GM08714 (cell line): ENCODE measurements at regions not wholly inside any gene's neighbourhood (a gene's known extent, or its start where the extent isn't known, plus 50 kb on each side); places are given as distances from the start of the nearest gene placed in this dataset.

Experiments
- H3K4me3 ChIP-seq: fragments of 200-500 bp; sonication (Bioruptor generic); 2 replicates; pipeline ENCODE4 v1.5.1; 2014; ENCODE audit warnings: mild to moderate bottlenecking, low read length, inconsistent platforms
- ZNF274 ChIP-seq: IDR thresholded peaks from 2 replicates; pipeline ENCODE4 v1.6.1; 2012; ENCODE audit warnings: mild to moderate bottlenecking, low read depth, low read length

GRCh38 chr6:145309842-145310535 lies 425.3 kb downstream of the EPM2A start:
- no peak for TF ChIP-seq ZNF274
- no peak overlapping the region for H3K4me3 ChIP-seq

DNA sequence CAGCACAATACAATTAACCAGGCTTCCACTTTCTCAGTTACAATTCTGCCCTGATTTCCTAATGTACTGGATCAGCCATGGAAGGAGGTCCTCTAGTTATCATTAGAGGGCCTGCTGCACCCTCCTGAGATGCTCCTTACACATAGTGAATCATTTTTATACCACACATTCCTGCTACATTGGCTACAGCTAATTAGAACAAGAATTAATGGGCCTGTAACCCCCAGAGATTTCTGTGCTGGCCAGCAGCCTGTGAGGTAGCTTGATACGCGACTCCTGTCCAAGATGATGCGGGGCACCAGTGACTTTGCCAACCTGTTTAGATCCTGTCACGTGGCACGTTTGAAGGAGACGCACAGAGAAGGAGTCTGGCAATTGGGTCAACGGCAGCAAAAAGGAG lies 422.8 kb downstream of the EPM2A start:
- TF ChIP-seq ZNF274 = no peak
- no peak overlapping the region for H3K4me3 ChIP-seq

DNA sequence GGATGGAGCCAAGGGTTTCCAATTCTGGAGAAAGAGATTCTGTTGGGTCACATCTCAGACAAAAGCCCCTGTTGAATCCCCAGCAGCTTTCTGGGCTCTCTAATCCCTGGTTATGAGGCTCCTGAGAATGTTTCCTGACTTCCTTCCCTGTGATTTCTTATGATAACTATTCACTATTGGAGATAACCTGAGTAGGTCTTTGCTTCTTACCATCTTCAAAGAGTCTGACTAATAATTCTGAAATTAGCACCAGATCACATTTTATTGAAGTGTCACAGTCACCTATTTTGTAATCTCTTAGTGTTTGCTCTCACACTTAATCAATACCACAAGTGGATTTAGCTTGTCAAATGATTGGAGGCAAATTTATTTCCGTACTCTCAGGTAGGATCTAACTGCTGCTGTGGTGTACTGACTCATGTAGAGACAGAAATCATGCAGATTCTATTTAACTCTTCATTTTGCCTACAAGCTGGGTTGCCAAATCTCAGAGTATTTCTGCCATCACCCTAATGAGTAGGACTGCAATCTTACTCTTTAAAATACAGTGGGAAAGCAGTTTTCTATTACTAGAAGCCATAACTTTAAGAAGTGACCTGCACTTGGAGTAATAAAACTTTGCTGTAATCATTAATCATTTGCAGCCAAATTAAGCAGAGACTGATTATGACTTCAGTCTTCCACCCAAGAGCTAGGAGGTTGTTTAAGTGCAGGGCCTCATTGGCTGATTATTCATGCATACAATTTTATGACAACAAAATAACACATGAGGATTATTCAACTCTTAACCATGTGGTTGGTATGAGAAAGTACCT lies 422.1 kb downstream of the EPM2A start:
- no peak for TF ChIP-seq ZNF274
- no peak overlapping the region for H3K4me3 ChIP-seq

DNA sequence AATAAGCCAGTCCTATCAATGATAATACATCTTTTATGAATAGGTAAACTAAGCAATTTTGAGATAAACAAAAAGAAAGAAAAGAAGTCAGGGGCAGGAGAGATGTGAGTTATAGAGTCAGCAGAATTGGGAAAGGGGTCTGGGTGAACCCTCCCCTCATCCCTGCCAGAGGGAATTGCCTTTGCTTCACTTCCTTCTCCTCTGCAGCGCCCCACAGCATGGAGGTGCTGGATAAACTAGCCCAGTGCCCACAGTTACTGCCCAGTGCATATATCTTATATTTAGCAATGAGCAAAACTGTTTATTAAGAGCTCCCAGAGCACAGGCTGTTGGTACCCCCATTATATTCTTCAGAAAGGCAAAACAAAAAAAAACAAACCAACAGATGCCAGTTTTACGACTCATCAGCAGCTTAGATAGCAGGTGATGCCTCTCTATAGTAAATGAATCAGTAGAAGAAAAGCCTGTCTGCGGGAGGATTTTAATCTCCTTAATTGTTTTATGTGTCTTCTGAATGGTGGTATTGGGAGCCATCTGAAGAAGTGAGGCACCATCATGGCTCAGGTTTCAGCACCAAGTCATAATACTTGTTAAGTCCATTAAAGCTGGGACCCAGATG lies 419.2 kb downstream of the EPM2A start:
- H3K4me3 ChIP-seq = no peak overlapping the region
- TF ChIP-seq ZNF274 = no peak

- no peak for TF ChIP-seq ZNF274
- no peak overlapping the region for H3K4me3 ChIP-seq
These were observed 416.4 kb downstream of the EPM2A start for GRCh38 chr6:145318952-145319351.

DNA sequence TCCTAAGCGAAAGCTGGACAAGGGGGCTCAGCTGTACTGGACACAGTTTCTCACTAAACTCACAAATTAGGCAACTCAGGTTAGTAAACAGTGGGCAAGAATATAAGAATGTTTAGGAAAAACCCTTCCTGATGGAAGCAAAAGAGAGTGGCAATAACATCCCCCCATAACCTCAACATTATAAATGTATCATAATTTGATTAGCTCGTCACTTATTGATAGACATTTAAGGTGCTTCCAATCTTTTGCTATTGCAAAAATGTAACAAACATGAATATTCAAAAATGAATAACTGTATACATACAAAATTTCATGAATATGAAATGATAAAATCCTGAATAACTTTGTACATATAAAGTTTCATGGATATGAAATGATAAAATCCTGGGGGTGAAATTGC lies 415.7 kb downstream of the EPM2A start:
- no peak overlapping the region for H3K4me3 ChIP-seq
- no peak for TF ChIP-seq ZNF274

DNA sequence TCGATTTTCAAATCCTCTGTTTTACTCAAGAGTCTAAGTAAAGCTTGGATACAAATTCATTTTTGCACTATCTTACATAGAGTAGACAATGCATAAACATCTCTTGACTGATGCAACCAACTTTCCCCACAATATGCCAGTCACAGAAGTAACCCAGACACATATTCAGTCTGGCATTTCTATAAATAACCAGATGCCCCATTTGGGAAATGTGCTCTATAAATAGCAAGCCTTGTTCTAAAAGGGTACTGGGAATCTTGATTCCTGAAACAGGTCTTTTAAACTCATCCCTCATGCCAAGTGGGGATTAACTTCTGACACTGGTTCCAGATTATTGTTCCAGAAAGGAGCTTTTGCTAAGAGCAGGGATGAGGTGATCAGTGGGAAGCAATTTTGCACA lies 411.7 kb downstream of the EPM2A start:
- TF ChIP-seq ZNF274 = no peak
- no peak overlapping the region for H3K4me3 ChIP-seq

GRCh38 chr6:145327586-145327985 lies 407.7 kb downstream of the EPM2A start:
- TF ChIP-seq ZNF274 = no peak
- H3K4me3 ChIP-seq = no peak overlapping the region

GRCh38 chr6:145329257-145329656 lies 406.1 kb downstream of the EPM2A start:
- no peak for TF ChIP-seq ZNF274
- H3K4me3 ChIP-seq = no peak overlapping the region

- TF ChIP-seq ZNF274 = no peak
- H3K4me3 ChIP-seq = no peak overlapping the region
These were observed 404.3 kb downstream of the EPM2A start for GRCh38 chr6:145331066-145331465.

DNA sequence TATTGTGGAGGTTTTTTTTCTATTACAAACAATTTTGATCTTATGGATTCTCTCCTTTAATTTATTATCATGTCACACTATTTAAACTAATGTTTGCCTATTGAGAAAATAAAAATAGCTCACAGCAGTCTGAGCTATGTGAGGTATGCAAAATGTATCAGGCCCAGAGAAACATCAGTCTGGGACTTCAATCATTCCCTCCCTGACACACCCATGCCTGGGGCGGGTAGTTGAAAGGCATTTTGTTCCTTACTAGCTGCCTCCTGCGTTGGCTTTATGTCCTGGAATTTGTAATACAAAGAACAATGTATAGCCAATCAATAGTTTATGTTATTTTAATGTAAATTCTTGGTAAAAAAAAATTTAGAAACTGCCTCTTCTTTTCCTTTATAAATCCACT lies 403.3 kb downstream of the EPM2A start:
- TF ChIP-seq ZNF274 = no peak
- H3K4me3 ChIP-seq = no peak overlapping the region

DNA sequence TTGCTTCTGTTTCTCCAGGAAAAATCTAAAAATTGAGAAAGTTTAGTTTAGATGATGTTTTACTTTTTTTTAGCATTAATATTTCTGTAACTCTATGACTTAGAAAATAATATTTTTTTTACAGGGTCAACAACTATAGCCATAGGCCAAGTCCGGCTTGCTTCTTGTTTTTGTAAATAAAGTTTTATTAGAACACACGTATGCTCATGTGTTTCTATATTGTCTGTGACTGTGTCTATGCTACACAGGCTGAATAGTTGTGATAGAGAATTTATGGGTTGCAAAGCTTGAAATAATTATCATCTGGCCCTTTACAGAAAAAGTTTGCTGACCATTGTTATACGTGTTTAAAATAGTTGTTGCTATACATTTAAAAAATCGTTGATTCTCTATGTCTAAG lies 399.2 kb downstream of the EPM2A start:
- no peak for TF ChIP-seq ZNF274
- no peak overlapping the region for H3K4me3 ChIP-seq

GRCh38 chr6:145339089-145339488 lies 396.2 kb downstream of the EPM2A start:
- TF ChIP-seq ZNF274 = no peak
- no peak overlapping the region for H3K4me3 ChIP-seq

GRCh38 chr6:145340256-145340655 lies 395.1 kb downstream of the EPM2A start:
- no peak overlapping the region for H3K4me3 ChIP-seq
- TF ChIP-seq ZNF274 = no peak

DNA sequence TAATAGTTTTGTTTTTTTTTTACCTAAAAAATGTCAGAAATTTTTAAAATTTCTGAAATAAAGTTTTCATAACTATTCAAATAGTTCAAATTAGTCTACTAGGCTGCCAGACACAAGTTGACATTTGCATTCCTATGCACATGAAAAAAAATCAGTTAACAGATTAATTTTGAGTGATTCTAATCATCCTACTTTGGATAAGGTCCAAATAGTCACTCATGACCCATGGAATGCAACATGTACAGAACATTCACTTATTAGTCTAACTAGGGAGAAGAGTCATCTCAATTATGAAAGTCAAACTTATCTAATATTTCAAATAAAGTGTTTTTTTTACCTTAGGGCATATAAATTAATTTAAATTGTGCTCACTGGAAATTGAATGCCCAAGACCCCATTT lies 390.2 kb downstream of the EPM2A start:
- TF ChIP-seq ZNF274 = no peak
- no peak overlapping the region for H3K4me3 ChIP-seq
